HL-60/S4 (cell line): ENCODE measurements at regions not wholly inside any gene's neighbourhood (a gene's known extent, or its start where the extent isn't known, plus 50 kb on each side); places are given as distances from the start of the nearest gene placed in this dataset.
"Not testable (repeated sequence)": the region's sequence is repeated elsewhere in the genome, so short reads cannot be mapped to it uniquely, and the experiment has no call there.

ENCODE experiments used
- in situ Hi-C: fragments of 300-500 bp; cut with MboI; formaldehyde crosslinking; loops from 2 replicates; pipeline ENCODE4 v1.14.3; 2022; ENCODE audit warnings: low sequenced_read_pairs

DNA sequence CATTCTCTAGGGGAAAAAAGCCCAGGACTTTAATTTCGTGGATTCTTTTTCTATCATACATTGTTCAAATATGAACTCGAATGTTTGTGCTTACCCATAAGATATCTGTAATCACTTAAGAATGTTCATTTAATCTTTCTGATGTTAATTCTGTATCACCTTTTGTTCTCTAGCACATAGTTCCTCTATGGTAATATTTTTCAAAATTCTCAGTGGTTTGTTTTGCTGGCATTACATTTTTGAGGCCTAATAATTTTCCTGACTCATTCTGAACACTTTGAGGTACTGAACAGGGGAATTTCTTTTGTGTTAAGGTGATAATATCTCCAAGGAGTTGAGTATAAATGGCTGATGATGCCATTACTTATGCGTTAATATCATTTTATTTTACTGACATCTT lies 490.7 kb upstream of the PITX2 start:
- in situ Hi-C loops = no loop called here

DNA sequence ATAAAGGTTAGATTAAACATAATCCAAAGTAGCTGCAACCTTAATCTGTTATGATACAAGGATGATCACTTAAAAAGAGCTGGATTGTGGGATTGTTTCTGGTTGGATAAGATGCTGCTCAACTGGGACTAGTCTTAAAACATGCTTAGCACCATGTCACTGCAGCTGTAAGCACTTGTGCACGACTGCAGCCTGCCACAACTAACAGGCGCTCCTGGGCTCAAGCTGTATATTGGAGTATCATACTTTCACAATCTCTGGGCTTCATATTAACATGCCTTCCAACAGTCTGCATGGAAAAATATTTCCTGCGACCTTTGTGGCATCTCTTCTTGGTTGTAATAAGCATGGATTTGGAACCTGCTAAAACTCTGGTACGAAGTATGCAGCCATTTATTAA lies 493.0 kb upstream of the PITX2 start:
- in situ Hi-C loops = no loop called here

DNA sequence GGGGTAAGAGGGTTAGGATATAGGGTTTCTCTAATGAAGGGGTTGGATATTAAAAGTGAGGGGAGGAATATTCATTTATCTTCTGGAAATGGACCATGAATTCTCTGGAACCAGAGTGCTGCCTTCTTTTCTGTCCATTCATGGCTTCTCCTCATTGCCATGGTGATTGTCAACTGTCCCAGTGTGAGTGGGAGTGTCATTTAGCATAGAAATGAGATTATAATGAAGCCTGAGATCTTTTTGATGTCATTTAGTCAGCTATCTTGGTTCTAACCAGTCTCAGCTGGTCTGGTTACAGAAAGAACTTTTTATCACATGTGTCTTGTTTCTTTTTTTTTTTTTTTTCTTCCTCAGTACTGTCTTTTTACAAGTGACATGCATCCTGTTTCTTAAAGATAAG lies 497.3 kb upstream of the PITX2 start:
- in situ Hi-C loops = no loop called here

DNA sequence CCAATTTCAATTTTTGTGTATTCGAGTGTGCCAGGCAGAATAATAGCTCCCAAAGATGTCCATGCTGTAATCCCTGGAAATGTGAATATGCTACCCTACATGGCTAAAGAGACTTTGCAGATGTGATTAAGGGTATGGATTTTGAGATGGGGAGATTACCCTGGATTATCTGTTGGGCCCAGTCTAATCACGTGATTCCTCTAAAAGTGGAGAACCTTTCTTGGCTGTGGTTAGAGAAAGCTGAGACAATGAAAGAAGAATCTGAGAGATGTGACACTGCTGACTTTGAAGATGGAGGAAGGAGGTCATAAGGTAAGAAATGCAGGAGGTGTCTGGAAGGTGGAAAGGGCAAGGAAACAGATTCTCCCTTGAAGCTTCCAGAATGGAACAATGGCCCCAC lies 503.5 kb upstream of the PITX2 start:
- in situ Hi-C loops = no loop called here

DNA sequence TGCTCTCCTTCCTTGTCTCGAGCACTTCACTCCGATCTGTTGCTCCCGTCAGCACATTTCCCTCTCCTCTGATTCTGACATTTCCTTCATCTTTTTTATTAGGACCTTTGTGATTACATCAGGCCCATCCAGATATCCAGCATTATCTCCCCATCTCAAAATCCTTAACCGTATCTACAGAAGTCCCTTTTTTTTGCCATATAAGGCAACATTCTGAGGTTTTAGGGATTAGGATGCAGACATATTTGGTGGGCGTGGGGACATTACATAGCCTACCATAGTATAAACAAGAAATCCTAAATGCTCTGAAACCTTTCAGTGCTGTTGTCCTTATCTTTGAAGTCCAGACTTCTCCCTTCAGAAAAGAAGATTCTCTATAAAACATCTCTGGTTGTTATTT lies 505.0 kb upstream of the PITX2 start:
- in situ Hi-C loops = no loop called here

DNA sequence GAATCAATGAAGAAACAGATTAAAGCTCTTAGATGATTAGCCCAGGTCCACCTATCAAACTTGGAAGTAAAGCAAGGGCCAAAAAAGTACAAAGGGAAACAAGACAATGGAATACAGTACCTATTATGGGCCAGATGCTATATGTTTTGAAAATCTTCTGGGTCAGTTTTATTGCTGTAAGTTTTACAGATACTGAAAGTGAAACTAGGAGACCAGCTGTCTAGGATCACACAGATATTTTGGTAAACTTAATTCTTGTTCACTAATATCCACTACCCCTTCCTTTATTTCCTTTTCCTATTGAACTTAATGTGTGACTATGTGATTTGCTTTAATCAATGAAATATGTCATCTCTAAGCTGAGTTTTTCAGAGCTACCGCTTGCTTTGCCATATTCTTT lies 505.4 kb upstream of the PITX2 start:
- in situ Hi-C loops = no loop called here

DNA sequence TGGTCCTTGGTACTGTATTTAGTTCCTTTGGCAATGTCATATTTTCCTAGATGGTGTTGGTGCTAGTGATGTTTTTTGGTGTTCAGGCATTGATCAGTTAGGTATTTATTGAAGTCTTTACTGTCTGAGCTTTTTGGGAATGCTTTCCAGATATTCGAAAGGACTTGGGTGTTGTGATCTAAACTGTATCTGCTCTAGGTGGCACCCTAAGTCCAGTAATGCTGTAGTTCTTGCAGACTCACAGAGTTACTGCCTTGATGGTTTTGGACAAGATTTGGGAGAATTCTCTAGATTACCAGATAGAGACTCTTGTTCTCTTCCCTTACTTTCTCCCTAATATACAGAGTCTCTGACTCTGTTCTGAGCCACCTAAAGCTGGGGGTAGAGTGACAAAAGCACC lies 513.6 kb upstream of the PITX2 start:
- in situ Hi-C loops = no loop called here

DNA sequence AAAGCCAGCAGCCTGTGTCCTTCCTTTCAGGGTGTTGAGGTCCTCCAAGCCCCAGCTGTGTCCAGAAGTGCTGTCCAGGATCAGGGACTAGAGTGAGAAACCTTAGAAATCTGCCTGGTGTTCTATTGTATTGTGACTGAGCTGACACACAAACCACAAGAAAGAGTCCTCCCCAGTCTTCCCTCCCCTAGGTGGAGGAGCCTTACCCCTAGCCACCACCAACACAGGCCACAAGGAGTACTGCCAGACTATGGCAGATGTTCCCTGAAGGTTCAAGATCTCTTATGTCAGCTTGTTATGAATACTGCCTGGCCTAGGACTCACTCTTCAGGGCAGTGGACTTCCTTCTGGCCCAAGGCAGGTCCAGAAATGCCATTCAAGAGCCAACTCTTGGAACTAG lies 514.1 kb upstream of the PITX2 start:
- in situ Hi-C loops = no loop called here

DNA sequence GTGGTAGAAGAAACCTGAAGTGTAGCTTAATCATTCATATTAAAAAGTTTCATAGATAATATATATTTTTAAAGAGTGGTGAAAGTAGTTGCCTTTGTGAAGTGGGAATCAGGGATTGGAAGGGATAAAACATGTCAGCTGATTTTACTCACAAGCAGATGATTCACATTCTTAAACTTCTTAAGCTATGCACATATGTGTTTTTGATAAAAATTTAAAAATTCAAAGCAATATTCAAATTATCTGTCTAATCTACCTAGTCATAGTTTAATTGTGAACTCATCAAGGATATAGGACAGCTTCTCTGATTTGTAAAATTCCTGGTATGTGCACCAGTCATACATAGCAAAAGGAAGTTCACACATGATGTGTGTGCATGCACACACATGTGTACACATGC lies 520.6 kb upstream of the PITX2 start:
- in situ Hi-C loops = no loop called here

DNA sequence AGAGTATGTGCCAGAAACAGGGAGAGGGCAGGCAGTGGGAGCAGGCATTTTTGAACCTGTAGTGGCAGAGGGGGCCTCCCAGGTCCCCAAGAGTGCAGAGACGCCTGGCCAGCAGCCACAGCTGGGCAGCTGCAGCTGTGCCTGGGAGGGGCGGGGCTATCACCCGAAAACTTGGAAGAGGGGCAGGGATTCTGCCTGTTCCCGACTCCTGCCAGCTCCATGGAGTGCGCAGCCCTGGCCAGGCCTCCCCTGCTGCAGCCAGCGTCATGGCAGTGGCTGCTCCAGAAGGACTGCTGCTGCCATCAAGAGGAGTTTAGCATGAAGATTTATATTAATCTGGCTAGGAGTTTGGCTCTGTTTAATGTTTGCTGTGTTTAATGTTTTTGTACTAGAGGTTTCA lies 532.1 kb upstream of the PITX2 start:
- in situ Hi-C loops = no loop called here

DNA sequence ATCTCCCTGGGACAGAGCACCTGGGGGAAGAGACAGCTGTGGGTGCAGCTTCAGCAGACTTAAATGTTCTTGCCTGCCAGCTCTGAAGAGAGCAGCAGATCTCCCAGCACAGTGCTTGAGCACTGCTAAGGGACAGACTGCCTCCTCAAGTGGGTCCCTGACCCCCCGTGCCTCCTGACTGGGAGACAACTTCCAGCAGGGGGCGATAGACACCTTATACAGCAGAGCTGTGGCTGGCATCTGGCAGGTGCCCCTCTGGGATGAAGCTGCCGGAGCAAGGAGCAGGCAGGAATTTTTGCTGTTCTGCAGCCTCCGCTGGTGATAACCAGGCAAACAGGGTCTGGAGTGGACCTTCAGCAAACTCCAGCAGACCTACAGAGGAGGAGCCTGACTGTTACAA lies 541.7 kb upstream of the PITX2 start:
- in situ Hi-C loops = not testable (repeated sequence)

DNA sequence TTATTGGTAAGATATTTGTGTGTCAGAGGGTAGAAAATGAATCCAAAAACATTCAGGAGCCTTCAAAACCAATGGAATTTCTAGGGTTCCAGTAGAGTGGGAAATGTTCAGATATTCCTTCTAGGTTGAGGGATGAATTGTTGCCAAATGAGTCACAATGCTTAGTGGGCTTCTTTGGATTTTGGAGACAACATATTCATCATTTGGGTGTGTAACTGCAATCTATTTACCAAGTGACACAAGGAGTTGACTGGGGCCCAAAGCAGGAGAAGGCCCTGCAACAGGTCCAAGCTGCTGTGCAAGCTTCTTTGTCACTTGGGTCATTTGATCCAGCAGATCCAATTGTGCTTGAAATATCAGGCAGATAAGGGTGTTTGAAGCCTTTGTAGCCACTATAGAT lies 551.5 kb upstream of the PITX2 start:
- in situ Hi-C loops = no loop called here

DNA sequence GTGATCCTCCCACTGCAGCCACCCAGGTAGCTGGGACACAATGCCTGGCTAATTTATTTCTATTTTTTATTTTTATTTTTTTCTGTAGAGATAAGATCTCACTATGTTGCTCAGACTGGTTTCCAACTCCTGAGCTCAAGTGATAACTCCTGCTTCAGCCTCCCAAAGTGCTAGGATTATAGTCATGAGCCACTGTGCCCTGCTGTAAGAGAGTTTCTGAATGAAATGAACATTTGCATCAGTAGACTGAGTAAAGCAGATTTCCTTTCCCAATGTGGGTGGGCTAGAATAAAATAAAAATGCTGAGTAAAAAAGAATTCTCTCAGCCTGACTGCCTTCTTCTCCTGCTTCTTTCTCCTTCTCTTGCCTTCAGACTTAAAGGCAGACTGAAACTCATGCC lies 555.4 kb upstream of the PITX2 start:
- in situ Hi-C loops = no loop called here

DNA sequence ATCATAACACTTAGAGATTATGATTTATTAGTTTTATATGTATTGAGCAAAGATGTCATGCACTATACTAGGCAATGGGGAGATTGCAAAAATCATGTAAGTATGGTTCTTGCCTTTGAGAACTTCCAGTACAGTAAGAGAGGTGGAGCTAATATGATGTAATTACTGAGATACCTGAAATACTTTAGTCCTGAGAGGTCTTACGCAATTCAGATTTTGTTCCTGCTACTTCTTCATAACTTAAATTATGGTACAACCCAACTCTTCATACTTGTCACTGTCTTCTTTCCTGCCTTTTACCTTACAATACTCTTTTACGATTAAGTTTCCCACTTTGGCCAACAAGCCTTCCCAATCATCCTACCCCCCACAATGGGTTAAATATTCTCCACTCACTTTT lies 564.2 kb upstream of the PITX2 start:
- in situ Hi-C loops = no loop called here

DNA sequence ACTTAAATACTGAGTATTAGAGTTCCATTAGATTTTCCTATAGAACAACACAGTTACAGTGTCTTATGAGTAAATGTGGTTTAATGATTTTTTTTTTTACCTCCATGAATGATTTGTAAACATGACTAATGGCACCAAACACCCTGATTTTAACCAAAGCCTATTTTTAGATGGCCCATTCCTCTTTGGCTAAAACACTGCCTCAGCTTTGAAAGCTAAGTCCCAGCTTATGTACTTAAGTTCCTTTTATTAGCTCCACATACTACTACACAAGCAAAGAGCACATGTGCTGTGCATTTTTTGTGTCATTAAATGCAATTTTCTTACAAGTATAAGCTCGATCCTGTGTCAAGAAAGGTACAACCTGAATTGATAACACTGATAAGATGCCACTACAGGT lies 575.6 kb upstream of the PITX2 start:
- in situ Hi-C loops = no loop called here

DNA sequence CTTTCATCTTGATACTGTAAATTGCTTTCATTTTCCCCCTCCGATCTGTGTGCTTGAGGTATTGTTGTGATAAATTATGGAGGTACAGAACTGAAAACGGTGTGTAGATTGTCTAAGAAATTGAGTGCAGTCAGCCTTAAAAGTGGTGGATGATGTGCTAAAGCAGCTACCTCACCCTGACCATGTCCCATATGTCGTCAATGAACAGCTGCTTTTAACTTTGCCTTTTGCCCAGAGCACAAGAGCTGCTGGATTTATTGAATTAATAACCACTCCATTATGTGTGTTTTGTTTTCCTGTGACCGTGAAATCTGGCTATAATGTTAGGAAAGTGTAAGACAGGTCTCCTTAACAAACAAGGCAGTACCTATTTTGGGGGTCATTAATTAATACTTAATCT lies 581.9 kb upstream of the PITX2 start:
- in situ Hi-C loops = no loop called here

DNA sequence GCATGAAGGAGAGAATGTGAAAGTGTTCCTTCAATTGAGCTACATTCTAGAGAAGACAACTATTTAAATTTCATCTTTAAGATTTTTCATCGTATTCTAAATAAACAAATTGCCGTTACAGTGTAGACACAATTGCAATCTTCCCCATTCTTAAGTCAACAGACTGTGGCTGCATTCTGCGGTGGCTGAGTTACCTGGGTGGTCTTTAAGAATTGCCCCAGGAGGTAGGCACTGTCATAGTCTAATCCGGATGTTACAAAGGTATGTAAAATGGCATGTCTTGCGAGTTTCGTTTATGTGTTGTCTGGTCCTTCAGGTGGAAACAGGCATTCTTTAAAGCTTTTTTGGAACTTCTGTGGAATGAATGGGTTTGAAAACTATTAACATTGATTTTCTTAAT lies 586.1 kb upstream of the PITX2 start:
- in situ Hi-C loops = no loop called here

DNA sequence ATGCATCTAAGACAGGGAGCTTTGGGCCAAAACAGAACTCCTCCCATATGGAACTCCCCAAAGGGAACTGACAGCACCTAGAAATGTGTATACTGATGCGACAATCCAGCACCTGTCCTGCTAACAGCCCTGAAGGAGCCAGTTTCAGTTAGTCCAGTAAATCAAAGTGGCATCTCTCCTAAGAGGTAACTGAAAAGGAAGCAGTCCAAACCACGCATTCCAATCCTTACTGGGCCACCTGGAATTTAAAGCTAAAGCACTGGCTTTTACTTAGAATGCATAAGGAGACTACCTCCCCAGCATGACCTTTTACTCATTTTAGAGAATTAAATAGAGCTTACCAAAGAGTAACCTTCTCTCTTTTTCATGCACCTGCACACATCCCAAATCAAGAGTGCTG lies 586.8 kb upstream of the PITX2 start:
- in situ Hi-C loops = no loop called here

DNA sequence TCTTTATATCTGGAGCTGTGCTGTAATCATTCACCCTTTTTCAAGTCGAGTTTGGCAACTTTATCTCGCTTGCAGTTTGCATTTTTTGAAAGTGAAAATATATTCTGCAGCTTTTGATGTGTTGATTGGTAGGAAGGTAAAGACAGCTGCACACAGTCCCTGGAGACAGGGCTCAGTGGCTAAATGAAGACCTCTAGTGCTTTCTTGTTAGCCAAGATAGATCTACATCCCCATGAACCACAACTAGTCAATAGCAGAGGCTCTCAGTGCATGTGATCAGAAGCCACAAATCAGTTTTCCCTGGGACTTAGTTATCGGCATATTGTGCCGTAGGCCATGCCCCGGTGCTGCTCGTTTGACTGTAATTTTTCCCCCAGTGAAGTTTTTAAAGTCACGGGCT lies 587.7 kb upstream of the PITX2 start:
- in situ Hi-C loops = no loop called here

DNA sequence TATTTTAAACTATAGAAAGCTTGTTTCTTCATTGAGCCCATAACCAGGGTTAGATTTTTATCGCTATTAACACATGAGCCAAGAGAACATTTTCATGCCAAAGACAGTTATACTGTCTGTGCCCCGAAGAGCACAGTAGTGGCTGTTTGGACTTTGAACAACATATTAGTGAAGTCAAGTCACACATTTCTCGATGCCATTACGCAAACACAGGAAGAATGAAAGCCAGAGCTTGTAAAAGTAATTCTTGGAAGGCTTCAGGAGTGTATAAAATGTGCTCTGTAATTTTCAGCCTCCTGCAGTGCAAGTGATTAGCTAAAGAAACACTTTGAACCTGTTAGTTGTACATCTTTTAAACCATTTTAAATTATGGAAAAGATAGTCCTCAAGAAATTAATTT lies 590.7 kb upstream of the PITX2 start:
- in situ Hi-C loops = no loop called here

DNA sequence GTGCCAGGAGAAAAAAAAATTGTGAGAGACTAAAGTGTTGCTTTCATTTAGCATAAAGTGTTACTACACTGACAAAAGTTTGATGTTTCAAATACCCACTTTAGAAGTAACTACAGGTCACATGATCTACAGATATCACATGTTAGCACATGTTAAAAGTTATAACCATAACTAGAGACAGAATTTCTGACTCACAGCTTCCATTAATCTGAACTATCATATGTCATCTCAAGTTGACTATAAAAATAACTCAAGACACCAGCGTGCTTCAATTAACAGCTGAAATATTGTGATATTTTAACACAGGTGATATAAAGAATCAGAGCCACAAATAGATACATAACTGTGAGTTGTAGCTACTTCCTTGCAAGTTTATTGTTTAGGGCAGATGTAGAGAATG lies 591.5 kb upstream of the PITX2 start:
- in situ Hi-C loops = no loop called here

DNA sequence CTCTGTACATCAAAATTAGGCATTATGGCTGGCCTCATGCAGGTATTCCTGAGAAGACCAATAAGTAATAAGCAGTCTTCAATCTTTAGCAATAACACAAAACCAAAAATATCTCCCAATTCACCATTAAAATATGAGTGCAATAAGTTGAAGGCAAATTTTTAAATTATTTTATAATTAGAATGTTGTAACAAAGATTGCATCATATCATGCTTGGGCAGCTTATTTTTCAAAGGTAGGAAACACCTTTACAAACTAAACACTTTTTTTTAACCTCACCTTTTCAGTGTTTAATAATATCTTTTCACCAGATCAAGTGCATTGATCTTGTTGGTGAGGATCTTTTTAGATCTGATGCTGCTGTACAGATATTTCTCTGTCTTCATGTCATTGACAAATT lies 592.9 kb upstream of the PITX2 start:
- in situ Hi-C loops = no loop called here

DNA sequence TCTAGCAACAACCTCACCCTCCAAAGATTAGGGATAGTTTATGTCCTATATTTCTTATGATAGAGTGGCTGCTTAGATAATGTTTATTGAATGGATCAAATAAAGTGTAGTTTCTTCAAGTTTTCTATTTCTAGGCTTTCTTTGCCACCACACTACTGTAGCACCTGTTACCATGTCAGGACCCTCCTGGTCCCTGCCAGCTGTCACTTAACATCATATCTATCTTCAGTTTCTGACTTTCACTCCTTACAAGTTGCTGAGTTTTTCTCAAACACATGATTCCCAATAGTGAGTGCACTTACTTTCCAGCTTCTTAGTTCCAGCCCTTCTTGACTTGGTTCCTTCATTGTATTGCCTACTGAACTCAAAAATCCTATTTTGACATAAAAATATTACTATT lies 593.9 kb upstream of the PITX2 start:
- in situ Hi-C loops = no loop called here

DNA sequence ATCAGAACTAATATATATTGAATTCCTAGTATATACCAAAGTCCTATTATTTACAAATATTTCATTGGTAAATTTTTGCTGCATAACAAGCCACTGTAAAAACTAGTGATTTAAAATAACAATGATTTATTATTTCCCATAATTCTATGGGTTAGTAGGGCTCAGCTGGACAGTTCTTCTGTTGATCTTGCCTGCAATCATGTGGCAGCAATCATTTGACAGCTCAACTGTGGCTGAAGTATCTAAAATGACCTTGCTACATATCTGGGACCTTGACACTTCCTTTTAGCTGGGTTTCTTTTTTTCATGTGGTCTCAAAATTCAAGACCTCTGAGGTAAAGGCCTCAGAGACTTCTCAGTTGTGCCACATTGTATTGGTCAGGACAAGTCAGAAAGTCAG lies 598.5 kb upstream of the PITX2 start:
- in situ Hi-C loops = no loop called here
